HL-60 (cell line): ENCODE measurements at regions not wholly inside any gene's neighbourhood (a gene's known extent, or its start where the extent isn't known, plus 50 kb on each side); places are given as distances from the start of the nearest gene placed in this dataset.

Experiments
- CTCF ChIP-seq: IDR thresholded peaks from one replicate; pipeline ENCODE4 v1.5.1; 2011; ENCODE audit warnings: low read length, control low read depth, inconsistent platforms; ENCODE audit not compliant: insufficient read depth
- GABPA ChIP-seq: IDR thresholded peaks from 2 replicates; pipeline ENCODE4 v1.6.1; 2012; ENCODE audit warnings: low read depth
- POLR2AphosphoS5 ChIP-seq: IDR thresholded peaks from 2 replicates; pipeline ENCODE4 v1.6.1; 2012; ENCODE audit warnings: low read depth
- REST ChIP-seq: IDR thresholded peaks from 2 replicates; pipeline ENCODE4 v1.6.1; 2012; ENCODE audit warnings: low read depth; ENCODE audit not compliant: insufficient replicate concordance

- no peak for TF ChIP-seq CTCF
- no peak for TF ChIP-seq POLR2AphosphoS5
- TF ChIP-seq REST, result no peak
- TF ChIP-seq GABPA, result no peak
These were observed 332.6 kb upstream of the ZNF32 start for GRCh38 chr10:43981232-43981631.
